GM19238 (cell line): ENCODE measurements at regions not wholly inside any gene's neighbourhood (a gene's known extent, or its start where the extent isn't known, plus 50 kb on each side); places are given as distances from the start of the nearest gene placed in this dataset.
A peak's percentile ranks its signal among the peaks of the same experiment; 100 is the strongest.

Source experiments
- DNase-seq: peaks from one replicate; pipeline ENCODE4 v3.0.0; 2011; ENCODE audit warnings: low spot score; ENCODE audit not compliant: insufficient read length

DNA sequence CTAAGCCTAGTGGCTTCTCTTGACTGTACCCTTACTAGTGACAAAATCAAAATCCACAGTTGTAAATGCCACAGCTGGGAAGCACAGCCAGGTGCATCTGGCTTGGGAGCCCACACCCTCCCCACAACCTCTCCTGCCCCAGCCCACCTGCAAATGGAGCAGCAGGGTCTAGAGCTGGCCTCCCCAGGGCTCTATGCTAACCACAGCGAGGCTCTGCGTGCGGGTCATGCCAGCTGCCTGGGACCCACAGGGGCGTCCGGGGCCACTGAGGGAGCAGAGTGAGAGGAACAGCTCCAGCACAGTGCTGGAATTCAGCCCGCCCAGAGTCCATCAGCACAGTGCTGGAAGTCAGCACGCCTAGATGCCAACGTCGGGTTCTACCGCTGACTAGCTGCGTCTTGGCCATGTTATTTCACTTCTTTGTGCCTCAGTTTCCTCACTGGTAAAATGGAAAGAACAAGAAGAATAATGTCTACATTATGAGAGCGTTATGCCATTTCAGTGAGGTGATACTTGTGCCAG lies 109.1 kb upstream of the ID2 start:
- DNase-seq = no peak

GRCh38 chr2:8573234-8573941 lies 108.5 kb upstream of the ID2 start:
- DNase-seq = no peak

DNA sequence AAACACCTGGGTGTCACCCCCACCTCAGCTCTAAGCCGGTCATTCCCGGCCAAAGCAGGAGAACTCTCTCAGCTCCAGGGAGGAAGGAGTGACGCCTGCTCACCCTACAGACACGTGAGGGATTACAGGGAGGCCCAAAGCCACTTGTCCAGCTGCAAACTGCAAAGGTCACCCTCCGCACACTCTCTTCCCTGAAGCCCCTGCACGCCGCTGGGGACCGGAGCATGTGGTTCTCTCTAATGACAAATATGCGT lies 108.0 kb upstream of the ID2 start:
- no peak for DNase-seq

- DNase-seq = no peak
Measured at GRCh38 chr2:8574196-8575037, 107.4 kb upstream of the ID2 start.

GRCh38 chr2:8575038-8575833 lies 106.6 kb upstream of the ID2 start:
- no peak for DNase-seq

- DNase-seq = no peak
Measured at GRCh38 chr2:8575834-8576423, 105.9 kb upstream of the ID2 start.

DNA sequence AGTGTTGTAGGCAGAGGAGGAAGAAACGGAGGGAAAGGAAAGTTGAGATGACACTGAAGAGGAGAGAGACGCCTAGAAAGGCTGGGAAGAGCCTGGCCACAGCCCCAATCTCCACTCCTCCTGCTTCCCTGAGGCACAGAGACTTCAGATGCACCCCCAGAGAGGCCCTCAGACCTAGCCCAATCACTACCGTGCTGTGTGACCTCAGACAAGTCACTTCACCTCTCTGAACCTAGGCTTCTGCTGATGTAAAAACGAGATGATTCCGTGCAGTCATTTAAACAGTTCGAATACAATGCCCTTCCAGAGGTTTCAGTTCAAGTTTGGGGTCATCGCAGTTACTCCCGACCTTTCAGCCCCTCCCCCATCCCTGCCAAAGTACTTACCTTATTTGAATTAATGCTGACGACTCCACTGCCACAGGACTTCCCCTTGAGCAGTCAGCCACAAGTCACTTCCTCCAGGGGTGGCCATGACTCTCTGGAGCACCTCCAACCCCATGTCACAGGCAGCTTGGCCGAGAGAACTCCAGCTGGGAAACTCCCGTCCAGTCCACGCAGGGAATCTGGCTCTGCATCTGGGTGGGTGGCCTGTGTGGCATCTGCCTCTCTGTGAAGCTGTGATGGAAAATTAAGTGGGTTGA lies 105.2 kb upstream of the ID2 start:
- DNase-seq = peak; percentile 48

DNA sequence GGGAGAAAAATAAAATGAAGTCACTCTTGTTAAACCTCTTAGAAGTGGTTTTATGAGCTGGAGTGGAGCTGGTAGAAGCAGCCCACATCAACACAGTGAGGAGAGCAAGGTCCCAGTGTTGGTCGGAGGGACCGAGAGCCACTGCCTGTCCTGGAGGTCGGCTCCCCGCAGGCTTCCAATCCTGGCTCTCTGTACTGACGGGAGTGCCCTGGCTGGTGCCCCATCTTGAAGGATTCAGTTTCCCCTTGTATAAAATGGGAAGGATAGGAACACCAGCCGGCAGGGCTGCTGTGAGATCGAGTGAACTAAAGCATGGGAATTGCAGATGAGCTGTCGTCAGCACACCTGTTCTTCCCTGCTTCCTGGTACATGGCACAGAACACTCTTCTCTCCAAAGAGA lies 104.3 kb upstream of the ID2 start:
- DNase-seq = no peak

GRCh38 chr2:8578335-8579244 lies 103.3 kb upstream of the ID2 start:
- no peak for DNase-seq

DNA sequence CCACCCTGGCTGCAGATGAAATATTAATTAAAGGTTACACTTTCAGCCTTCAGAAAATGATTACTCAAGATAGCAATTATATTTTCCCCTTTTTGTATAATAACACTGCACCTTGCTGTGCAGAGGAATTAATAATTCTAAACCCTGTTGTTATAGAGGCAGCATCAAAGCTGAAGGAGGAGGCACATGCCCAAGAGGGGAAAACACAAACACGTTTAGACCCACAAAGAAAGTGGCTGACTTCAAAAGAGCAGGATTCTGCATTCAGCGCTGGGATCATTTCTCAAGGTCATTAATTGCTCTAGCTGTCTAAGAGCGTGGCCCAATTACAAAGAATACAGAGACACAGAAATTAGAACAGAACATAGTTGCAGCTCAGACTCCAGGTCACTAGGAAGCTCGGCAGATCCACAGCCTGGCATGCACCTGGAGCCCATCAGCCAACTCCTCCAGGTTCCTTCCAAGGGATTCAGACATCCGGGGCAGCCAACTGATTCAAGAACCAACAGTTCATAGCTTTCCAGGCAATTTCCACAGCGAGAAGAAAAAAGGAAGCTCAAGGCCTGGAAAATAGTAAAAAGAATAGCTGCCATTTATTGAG lies 102.3 kb upstream of the ID2 start:
- no peak for DNase-seq

DNA sequence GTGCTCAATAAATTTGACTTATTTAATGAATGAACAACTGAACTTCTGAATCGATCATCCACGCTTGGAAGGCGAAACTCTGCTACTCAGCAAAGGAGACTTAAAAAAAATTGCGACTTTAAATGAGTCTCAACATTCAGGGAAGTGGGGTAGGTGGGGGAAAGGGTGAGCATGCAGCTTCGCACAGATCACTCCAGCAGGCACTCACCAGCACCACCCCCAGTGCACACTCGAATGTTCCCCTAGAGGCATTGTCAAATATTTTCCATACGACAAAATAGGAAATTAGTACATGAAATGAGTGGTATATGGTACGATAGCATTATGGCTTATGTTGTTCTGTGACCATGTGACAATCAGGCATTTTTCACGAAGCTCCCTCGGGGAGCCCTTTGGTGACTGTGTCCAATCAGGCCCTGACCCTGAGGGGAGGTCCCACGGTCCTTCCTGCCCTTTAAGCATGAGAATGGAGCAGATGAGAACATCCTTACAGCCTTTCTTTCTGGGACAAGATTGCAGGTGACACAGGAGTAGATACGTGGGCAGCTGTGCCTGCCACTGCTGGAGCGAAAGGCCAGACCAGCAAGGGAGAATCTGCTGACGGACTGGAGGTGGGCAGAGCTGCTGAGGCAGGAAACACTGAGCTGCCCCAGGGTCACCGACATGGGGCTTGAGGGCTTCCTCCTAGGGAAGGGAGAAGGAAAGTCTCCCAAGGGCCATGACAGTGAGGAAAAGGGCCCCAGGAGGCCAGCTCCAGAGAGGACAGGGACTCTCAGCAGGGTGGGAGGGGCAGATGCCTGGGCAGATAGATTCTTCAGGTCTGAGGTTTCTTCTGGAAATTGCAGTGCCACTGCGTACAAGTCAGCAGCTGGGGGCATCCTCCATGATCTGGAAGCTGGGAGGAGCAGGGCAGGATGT lies 101.3 kb upstream of the ID2 start:
- DNase-seq = no peak

DNA sequence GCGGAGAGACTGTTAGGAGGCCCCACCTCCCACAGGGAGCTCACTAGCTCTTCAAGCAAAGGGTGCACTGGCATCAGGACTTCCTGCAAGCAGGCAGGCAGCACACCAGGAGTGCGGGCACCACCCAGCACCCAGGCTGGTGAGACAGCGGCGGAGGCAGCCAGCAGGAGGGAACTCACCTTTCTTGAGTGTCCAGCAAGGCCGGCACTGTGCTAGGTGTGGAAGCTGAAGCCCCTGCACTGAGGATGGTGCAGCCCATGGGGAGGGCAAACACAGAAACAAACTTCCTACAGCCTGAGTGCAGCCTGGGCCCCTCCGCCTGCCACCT lies 100.7 kb upstream of the ID2 start:
- DNase-seq = no peak

- no peak for DNase-seq
Measured at GRCh38 chr2:8581601-8582041, 100.2 kb upstream of the ID2 start.

DNA sequence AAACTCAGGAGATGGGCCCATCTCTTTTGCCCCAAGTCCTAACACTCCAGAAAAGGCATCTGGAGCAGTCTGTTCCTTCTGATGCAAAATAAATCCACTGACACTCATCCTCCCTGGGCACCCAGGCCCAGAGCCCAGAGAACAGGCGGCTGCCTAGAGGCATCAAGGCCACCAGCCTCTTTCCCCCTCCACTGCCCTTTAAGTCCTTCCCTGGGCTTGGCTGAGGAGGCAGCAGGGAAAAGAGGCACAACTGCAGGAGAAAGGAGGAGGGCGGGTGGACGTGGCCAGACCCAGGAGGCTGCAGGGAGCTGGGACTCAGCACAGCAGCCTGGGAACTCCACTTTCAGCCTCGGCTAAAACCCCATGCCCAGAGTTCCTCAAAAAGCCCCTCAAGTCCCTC lies 99.7 kb upstream of the ID2 start:
- no peak for DNase-seq

DNA sequence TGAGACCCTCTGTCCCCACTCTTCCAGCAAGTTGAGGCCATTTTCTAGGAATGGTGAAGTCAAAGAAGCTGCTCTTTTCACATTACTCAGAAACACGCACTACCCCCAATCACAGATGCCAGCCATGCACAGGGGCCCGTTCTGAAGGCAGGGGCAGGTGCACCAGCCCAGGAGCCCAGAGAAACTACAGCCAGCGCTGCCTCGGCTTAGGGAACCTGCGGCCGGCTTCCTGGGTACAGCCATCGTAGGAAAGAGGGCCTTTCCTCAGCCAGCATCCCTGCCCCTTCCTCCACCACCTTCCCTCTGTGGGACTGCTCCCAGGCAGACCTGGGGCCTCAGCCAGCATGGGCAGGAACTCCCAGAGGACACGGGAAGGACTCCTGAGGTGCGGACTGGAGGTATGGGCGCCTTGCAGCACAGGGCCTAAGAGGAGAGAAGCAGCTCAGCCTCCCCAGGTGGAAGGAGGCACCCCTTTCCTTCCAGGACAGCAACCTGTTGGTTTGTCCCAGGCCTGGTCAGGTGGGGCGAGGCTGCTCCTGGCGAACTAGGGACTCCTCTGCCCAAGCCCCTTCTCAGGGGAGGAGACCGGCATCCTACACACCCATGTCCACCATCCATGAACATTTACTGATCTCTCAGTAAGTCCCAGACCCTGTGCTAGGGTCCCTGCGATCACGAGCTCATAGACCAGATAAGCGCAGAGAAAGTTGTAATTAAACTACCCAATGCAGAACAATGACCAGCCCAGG lies 99.0 kb upstream of the ID2 start:
- DNase-seq = no peak

DNA sequence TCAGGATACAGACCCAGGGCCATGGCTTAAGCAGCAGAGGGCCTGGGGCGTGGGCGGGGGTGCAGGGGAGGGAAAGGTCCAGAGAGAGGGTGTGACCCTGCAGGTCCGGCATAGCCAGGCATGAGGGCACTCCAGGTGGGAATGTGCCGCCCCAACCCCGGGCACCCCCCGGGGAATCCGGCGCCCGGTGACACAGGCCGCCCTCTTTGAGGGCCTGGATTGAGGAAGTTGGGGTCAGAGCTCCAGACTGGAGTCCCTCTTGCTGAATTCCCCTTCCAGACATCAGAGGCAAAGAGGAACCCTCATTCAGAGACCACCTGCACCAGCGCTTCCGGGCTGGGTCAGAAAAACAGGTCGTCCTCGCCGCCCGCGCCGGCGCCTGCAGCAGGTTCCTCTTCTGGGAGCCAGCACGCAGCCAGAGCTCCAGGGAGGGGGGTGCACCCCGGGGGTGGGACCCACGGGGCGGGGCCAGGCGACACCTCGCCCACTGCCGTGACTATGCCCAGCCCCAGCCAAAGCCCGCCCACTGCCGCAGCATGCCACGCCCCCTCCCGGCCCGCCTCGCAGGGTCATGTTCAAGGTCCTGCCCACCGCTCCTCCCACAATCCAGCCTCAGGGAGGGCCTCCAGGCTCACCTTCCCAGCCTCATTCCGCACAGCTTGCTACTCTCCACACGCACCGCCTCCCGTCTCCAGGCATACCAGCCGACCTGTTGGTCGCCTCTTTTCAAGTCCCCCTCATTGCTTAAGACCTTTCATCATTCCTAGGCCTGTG lies 98.3 kb upstream of the ID2 start:
- DNase-seq = peak; percentile 82
